ENCODE measurements at regions not wholly inside any gene's neighbourhood (a gene's known extent, or its start where the extent isn't known, plus 50 kb on each side); places are given as distances from the start of the nearest gene placed in this dataset.
"Not testable (repeated sequence)": the region's sequence is repeated elsewhere in the genome, so short reads cannot be mapped to it uniquely, and the experiment has no call there.

DNA sequence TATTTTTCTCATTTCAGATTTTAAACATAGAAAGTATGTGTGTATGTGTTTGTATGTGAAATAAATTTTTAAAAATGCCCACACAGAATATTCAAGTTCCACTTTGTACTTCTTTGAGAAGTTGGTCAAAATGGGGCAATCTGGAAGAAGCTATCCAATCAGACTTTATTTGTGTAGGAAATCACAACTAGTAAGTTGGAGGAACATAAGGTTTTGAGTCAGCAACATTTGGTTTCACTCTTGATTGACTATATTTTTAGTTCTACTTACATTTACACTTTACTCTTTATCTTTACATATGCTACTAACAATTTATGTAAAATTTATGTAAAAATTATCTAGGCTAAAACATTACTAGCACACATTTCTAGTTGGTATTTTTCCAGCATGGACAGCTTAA is 128.1 kb downstream of the ATXN7L3B start:
- no peak overlapping the region for H3K4me3 ChIP-seq (ENCODE audit: low read depth, low read length)
- TF ChIP-seq CTCF (IDR thresholded peaks at IDR 0.05; ENCODE audit: insufficient read depth, low read depth, low read length) = no peak
- no peak for DNase-seq (ENCODE audit: low read depth)

DNA sequence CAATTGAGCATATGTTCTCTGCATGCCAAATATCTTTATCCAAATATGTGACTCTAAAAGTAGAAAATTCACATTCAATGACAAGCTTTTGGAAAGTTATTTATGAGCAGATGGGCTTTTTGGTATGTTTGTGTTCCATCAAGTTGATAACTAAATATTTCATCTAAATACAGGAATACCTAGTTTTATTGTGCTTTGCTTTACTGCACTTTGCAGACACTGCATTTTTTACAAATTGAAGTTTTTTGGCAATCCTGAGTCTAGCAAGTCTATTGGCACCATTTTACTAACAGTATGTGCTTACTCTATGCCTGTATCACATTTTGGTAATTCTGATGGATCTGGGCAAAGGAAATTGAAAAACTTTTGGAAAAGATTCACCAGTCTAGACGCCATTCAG is 133.8 kb downstream of the ATXN7L3B start:
- H3K4me3 ChIP-seq (ENCODE audit: low read depth, low read length) = no peak overlapping the region
- no peak for DNase-seq (ENCODE audit: low read depth)
- no peak for TF ChIP-seq CTCF (IDR thresholded peaks at IDR 0.05; ENCODE audit: insufficient read depth, low read depth, low read length)

- not testable (repeated sequence) for H3K4me3 ChIP-seq (ENCODE audit: low read depth, low read length); DNase-seq (ENCODE audit: low read depth)
These were observed 139.3 kb downstream of the ATXN7L3B start for GRCh38 chr12:74676955-74677354.

DNA sequence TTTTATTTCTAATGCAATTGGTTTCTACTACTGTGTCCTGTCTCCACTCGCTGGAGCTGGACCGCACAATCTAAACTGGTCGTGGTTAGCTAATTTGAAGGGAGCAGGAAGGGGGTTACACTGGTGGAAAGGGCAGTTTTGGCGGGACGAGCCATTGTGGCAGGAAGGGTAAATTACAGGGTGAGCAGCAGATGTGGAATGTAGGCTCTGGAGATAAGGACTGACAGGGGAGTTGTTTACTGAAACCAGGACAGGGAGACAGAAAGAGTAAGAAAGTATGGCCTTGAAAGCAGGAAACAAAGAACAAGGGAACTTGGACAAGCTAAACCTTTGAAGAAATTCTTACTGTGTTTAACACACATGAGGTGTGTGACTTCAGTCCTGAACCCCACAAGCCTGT is 147.8 kb downstream of the ATXN7L3B start:
- no peak for TF ChIP-seq CTCF (IDR thresholded peaks at IDR 0.05; ENCODE audit: insufficient read depth, low read depth, low read length)
- no peak for DNase-seq (ENCODE audit: low read depth)
- H3K4me3 ChIP-seq (ENCODE audit: low read depth, low read length) = no peak overlapping the region

DNA sequence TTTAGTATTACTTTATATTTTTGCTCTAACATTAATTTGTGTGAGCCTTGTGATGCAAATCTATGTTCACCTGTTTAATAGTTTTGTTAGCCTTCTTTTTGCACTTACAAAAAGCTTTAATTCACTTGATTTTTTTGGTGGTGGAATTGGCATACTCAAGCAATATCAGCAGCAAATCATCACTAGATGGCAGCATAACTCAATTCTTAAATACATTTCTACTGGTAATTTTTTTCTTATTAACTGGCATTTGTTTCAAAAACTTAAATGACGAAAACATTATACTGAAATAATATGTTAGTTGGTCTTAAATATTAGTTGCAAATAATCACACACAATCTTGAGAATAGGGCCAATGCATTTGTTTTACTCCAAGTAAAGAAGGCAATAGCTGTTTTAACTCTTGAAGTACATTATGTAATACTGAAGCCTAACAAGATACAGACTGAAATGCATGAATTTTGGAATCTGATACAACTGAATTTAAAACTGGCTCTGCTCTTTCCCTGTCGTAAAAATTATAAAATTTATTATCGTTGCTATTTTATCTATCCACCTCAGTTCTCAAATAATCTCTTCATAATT is 151.5 kb downstream of the ATXN7L3B start:
- peak; percentile 47 for TF ChIP-seq CTCF (IDR thresholded peaks at IDR 0.05; ENCODE audit: insufficient read depth, low read depth, low read length)
- no peak overlapping the region for H3K4me3 ChIP-seq (ENCODE audit: low read depth, low read length)
- peak; percentile 59 for DNase-seq (ENCODE audit: low read depth)

GRCh38 chr12:74689929-74690328 is 152.3 kb downstream of the ATXN7L3B start:
- no peak for TF ChIP-seq CTCF (IDR thresholded peaks at IDR 0.05; ENCODE audit: insufficient read depth, low read depth, low read length)
- no peak for DNase-seq (ENCODE audit: low read depth)
- H3K4me3 ChIP-seq (ENCODE audit: low read depth, low read length) = no peak overlapping the region

DNA sequence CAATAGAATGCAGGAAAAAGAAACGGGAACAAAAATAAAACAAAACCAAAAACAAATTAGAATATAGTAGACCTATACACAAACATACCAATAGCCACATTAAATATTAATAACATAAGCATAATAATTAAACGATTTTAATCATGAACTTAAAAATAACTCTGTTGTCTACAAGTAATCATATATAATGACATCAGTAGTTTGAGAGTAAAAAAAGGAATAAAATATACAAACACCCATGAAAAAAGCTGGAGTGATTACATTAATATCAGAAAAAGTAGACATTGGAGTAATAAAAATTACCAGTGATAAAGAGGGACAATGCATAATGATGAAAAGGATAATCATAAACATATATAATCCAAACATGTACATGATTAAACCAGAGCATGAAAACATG is 181.8 kb downstream of the ATXN7L3B start:
- DNase-seq (ENCODE audit: low read depth) = no peak
- TF ChIP-seq CTCF (IDR thresholded peaks at IDR 0.05; ENCODE audit: insufficient read depth, low read depth, low read length) = no peak
- no peak overlapping the region for H3K4me3 ChIP-seq (ENCODE audit: low read depth, low read length)

All from fibroblast of villous mesenchyme (primary cell).